ENCODE measurements at regions not wholly inside any gene's neighbourhood (a gene's known extent, or its start where the extent isn't known, plus 50 kb on each side); places are given as distances from the start of the nearest gene placed in this dataset.

- H3K4me1 ChIP-seq, result no peaks in the 10 kb centered on the region
- H3K36me3 ChIP-seq, result no peaks in the 10 kb centered on the region
- H3K4me3 ChIP-seq, result no peak overlapping the region
- H3K27ac ChIP-seq, result no peak overlapping the region
- no peak for TF ChIP-seq Cebpa-rat (IDR thresholded peaks at IDR 0.05)
- no peak overlapping the region for H3K4me2 ChIP-seq
- H3K9ac ChIP-seq, result no peak overlapping the region
- H3K9me3 ChIP-seq (replicated peaks in 1 of 11), result peaks cover 0 to 7% (median 0%) of the 10 kb centered on the region in 11 experiments; a peak in 3 of 22 replicates
- no peaks in the 10 kb centered on the region for H3K27me3 ChIP-seq
- no peaks in the 10 kb centered on the region for H4K20me1 ChIP-seq
These were observed 214.0 kb downstream of the RNF144A start for GRCh38 chr2:7131261-7131660.

DNA sequence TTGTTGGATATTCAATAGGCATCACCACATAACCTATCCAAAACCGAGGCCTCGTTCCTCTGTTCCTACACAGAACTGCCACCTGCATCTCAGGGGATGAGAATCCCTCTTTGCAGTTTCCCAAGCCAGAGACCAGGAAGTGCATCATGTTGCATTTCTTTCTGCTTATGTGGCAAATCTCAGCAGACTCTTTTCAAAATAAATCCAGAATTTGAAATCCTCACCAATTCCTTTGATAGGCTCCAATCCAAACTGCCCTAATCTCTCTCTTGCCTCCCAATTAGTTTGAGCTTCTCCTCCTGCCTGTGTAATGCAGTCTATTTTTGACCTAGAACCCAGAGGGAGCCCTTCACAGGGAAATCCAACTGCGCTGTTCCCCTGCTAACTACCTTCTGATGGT, 215.5 kb downstream of the RNF144A start:
- Histone ChIP-seq H4K20me1 (no peaks in the 10 kb centered on the region), H3K9me3 (replicated peaks in 1 of 11) (no peaks in the 10 kb centered on the region), H3K27me3 (no peaks in the 10 kb centered on the region), H3K4me2 (no peak overlapping the region), H3K9ac (no peak overlapping the region), H3K27ac (no peak overlapping the region), H3K4me3 (no peak overlapping the region), H3K4me1 (no peaks in the 10 kb centered on the region), H3K36me3 (no peaks in the 10 kb centered on the region)
- TF ChIP-seq Cebpa-rat (IDR thresholded peaks at IDR 0.05), result no peak

DNA sequence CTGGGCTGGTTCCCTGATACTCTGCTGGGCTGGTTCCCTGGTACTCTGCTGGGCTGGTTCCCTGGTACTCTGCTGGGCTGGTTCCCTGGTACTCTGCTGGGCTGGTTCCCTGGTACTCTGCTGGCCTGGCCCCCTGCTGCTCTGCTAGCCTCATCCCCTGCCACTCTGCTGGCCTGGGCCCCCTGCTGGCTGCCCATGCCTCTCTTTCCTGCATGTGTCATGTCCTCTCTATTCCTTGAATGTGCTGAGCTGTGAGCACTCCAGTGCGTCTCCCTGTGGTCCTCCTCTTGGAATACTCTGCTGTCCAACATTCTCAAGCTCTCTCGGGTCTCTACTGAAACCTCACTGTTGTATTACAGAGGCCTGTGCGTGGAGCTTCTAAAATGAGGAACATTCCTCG, 216.3 kb downstream of the RNF144A start:
- no peaks in the 10 kb centered on the region for H3K9me3 ChIP-seq (replicated peaks in 1 of 11)
- no peaks in the 10 kb centered on the region for H4K20me1 ChIP-seq
- no peak for TF ChIP-seq Cebpa-rat (IDR thresholded peaks at IDR 0.05)
- no peaks in the 10 kb centered on the region for H3K27me3 ChIP-seq
- no peaks in the 10 kb centered on the region for H3K4me1 ChIP-seq
- no peak overlapping the region for H3K27ac ChIP-seq
- H3K36me3 ChIP-seq, result no peaks in the 10 kb centered on the region
- H3K9ac ChIP-seq, result no peak overlapping the region
- H3K4me3 ChIP-seq, result no peak overlapping the region
- no peak overlapping the region for H3K4me2 ChIP-seq

DNA sequence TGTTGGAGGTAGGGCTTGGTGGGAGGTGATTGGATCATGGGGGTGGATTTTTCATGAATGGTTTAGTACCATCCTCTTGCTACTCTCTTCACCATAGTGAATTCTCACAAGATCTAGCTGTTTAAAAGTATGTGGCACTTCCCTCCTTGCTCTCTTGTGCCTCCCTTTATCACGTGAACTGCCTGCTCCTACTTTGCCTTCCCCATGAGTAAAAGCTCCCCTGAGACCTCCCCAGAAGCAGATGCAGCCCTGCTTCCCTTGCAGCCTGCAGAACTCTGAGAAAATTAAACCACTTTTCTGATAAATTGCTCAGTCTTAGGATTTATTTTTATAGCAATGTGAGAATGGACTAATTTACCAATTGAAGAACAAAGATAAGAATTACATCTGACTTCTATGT, 223.1 kb downstream of the RNF144A start:
- H3K36me3 ChIP-seq, result no peaks in the 10 kb centered on the region; a peak in 1 of 22 replicates
- H3K4me2 ChIP-seq, result no peak overlapping the region
- H3K27me3 ChIP-seq, result no peaks in the 10 kb centered on the region
- H4K20me1 ChIP-seq, result no peaks in the 10 kb centered on the region
- no peak overlapping the region for H3K4me3 ChIP-seq
- H3K9me3 ChIP-seq (replicated peaks in 1 of 11), result peaks cover 27 to 47% (median 33%) of the 10 kb centered on the region in 11 experiments
- H3K4me1 ChIP-seq, result peaks cover 0 to 3% (median 0%) of the 10 kb centered on the region in 10 experiments; a peak in 1 of 20 replicates
- no peak overlapping the region for H3K27ac ChIP-seq
- H3K9ac ChIP-seq, result no peak overlapping the region
- TF ChIP-seq Cebpa-rat (IDR thresholded peaks at IDR 0.05), result no peak

DNA sequence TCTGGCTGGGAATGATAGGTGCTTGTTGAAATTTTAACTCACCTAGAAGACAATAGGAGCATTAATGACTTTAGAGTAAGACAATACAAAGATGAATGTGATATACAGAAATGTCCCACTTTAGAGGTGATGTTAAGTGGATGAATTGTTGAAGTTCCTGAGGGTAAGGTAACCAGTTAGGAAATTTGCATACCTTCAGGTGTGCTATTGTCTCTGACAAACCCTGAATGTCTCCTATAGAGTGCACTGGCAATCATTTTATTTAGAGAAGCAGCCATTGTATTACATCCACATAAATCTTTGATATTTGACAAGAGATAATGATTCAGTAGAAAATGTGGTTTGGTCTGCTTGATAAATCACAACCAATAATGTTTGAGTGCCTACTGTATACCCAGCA, 228.5 kb downstream of the RNF144A start:
- H3K9me3 ChIP-seq (replicated peaks in 1 of 11), result peaks cover 23 to 39% (median 30%) of the 10 kb centered on the region in 11 experiments; a peak in 21 of 22 replicates

GRCh38 chr2:7146151-7146550, 228.9 kb downstream of the RNF144A start:
- Histone ChIP-seq H3K36me3 (no peaks in the 10 kb centered on the region; a peak in 1 of 22 replicates), H3K9me3 (replicated peaks in 1 of 11) (peaks cover 21 to 38% (median 28%) of the 10 kb centered on the region in 11 experiments; a peak in 21 of 22 replicates), H3K4me2 (no peak overlapping the region), H3K27me3 (no peaks in the 10 kb centered on the region), H3K27ac (no peak overlapping the region), H3K4me3 (no peak overlapping the region), H3K4me1 (no peaks in the 10 kb centered on the region), H4K20me1 (no peaks in the 10 kb centered on the region), H3K9ac (no peak overlapping the region)
- no peak for TF ChIP-seq Cebpa-rat (IDR thresholded peaks at IDR 0.05)

More for the DNA sequence above, 228.5 kb downstream of the RNF144A start:
- no peak overlapping the region for H3K4me3 ChIP-seq
- no peak overlapping the region for H3K4me2 ChIP-seq
- no peak overlapping the region for H3K9ac ChIP-seq
- no peaks in the 10 kb centered on the region for H3K4me1 ChIP-seq
- no peak overlapping the region for H3K27ac ChIP-seq
- H3K36me3 ChIP-seq, result no peaks in the 10 kb centered on the region; a peak in 1 of 22 replicates
- no peaks in the 10 kb centered on the region for H4K20me1 ChIP-seq
- TF ChIP-seq Cebpa-rat (IDR thresholded peaks at IDR 0.05), result no peak
- no peaks in the 10 kb centered on the region for H3K27me3 ChIP-seq

- H3K4me1 ChIP-seq, result no peaks in the 10 kb centered on the region
- no peak for TF ChIP-seq Cebpa-rat (IDR thresholded peaks at IDR 0.05)
- H3K4me2 ChIP-seq, result no peak overlapping the region
- no peaks in the 10 kb centered on the region for H4K20me1 ChIP-seq
- no peak overlapping the region for H3K9ac ChIP-seq
- H3K27me3 ChIP-seq, result no peaks in the 10 kb centered on the region
- no peaks in the 10 kb centered on the region for H3K36me3 ChIP-seq
- H3K27ac ChIP-seq, result no peak overlapping the region
- peaks cover 9 to 30% (median 15%) of the 10 kb centered on the region in 11 experiments; a peak in 21 of 22 replicates for H3K9me3 ChIP-seq (replicated peaks in 1 of 11)
- no peak overlapping the region for H3K4me3 ChIP-seq
These were observed 237.4 kb downstream of the RNF144A start for GRCh38 chr2:7154656-7155055.

- no peak for TF ChIP-seq Cebpa-rat (IDR thresholded peaks at IDR 0.05)
- no peaks in the 10 kb centered on the region for H3K27me3 ChIP-seq
- H3K4me1 ChIP-seq, result no peaks in the 10 kb centered on the region
- H4K20me1 ChIP-seq, result no peaks in the 10 kb centered on the region
- H3K9ac ChIP-seq, result no peak overlapping the region
- no peaks in the 10 kb centered on the region; a peak in 1 of 22 replicates for H3K9me3 ChIP-seq (replicated peaks in 1 of 11)
- no peaks in the 10 kb centered on the region for H3K36me3 ChIP-seq
- H3K4me2 ChIP-seq, result no peak overlapping the region
- H3K4me3 ChIP-seq, result no peak overlapping the region
- H3K27ac ChIP-seq, result no peak overlapping the region
These were observed 244.3 kb downstream of the RNF144A start for GRCh38 chr2:7161501-7161900.

- Histone ChIP-seq H3K4me1 (no peaks in the 10 kb centered on the region), H4K20me1 (no peaks in the 10 kb centered on the region), H3K36me3 (no peaks in the 10 kb centered on the region), H3K9me3 (replicated peaks in 1 of 11) (no peaks in the 10 kb centered on the region; a peak in 1 of 22 replicates), H3K9ac (no peak overlapping the region), H3K27me3 (no peaks in the 10 kb centered on the region), H3K4me3 (no peak overlapping the region), H3K27ac (no peak overlapping the region), H3K4me2 (no peak overlapping the region)
- no peak for TF ChIP-seq Cebpa-rat (IDR thresholded peaks at IDR 0.05)
These were observed 248.5 kb downstream of the RNF144A start for GRCh38 chr2:7165736-7166135.

GRCh38 chr2:7167801-7168411, 250.7 kb downstream of the RNF144A start:
- Histone ChIP-seq H3K27me3 (no peaks in the 10 kb centered on the region), H4K20me1 (no peaks in the 10 kb centered on the region), H3K9ac (no peak overlapping the region), H3K4me1 (no peaks in the 10 kb centered on the region), H3K4me2 (no peak overlapping the region), H3K4me3 (no peak overlapping the region), H3K27ac (no peak overlapping the region), H3K9me3 (replicated peaks in 1 of 11) (no peaks in the 10 kb centered on the region; a peak in 1 of 22 replicates), H3K36me3 (no peaks in the 10 kb centered on the region)
- TF ChIP-seq Cebpa-rat (IDR thresholded peaks at IDR 0.05), result no peak

All from BLaER1 treated with 17β-estradiol and CSF1 and Interleukin-3, amounts not matched to agents 10 nM and 100 nM (cell line).